ENCODE measurements at regions not wholly inside any gene's neighbourhood (a gene's known extent, or its start where the extent isn't known, plus 50 kb on each side); places are given as distances from the start of the nearest gene placed in this dataset.

GRCh38 chr1:105100102-105100501 lies 1350.4 kb downstream of the AMY1C start:
- intact Hi-C loops (cut with micrococcal nuclease) = no loop called here
- TF ChIP-seq, protein P1, sequence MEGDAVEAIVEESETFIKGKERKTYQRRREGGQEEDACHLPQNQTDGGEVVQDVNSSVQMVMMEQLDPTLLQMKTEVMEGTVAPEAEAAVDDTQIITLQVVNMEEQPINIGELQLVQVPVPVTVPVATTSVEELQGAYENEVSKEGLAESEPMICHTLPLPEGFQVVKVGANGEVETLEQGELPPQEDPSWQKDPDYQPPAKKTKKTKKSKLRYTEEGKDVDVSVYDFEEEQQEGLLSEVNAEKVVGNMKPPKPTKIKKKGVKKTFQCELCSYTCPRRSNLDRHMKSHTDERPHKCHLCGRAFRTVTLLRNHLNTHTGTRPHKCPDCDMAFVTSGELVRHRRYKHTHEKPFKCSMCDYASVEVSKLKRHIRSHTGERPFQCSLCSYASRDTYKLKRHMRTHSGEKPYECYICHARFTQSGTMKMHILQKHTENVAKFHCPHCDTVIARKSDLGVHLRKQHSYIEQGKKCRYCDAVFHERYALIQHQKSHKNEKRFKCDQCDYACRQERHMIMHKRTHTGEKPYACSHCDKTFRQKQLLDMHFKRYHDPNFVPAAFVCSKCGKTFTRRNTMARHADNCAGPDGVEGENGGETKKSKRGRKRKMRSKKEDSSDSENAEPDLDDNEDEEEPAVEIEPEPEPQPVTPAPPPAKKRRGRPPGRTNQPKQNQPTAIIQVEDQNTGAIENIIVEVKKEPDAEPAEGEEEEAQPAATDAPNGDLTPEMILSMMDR (IDR thresholded peaks at IDR 0.05; ENCODE audit: unreplicated experiment) = no peak
- no peak overlapping the region for H3K4me3 Mint-ChIP-seq (ENCODE audit: unreplicated experiment)
- no peaks in the 10 kb centered on the region for H3K4me1 Mint-ChIP-seq (ENCODE audit: insufficient read depth, unreplicated experiment)
- no peak for DNase-seq (ENCODE audit: unreplicated experiment)
- ChIA-PET CTCF (no interaction called here), POLR2A (no interaction called here)
- H3K9me3 Mint-ChIP-seq (ENCODE audit: unreplicated experiment) = no peaks in the 10 kb centered on the region
- no peaks in the 10 kb centered on the region for H3K27me3 Mint-ChIP-seq (ENCODE audit: insufficient read depth, unreplicated experiment)
- no peaks in the 10 kb centered on the region for H3K36me3 Mint-ChIP-seq (ENCODE audit: insufficient read depth, unreplicated experiment)
- no peak overlapping the region for H3K27ac Mint-ChIP-seq (ENCODE audit: low read depth, unreplicated experiment)
- BruUV-seq (replicated peaks) = no TSS peak

DNA sequence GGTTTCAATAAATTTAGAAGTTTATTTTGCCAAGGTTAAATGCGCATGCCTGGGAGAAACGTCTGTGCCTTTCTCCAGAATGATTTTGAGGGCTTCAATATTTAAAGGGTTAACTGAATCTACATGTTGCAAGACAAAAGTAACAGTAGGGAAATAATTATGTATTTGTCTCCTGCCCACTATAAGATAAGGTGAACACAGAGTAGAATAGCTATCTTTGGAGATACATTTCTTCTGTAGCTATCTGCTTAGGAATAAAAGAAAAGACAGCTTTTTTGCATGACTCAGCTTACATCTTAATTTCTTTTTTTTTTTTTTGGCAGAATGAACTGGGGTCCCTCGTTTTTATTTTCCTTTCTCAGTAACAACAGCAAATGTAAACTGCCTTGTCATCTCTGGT lies 1351.6 kb downstream of the AMY1C start:
- no peaks in the 10 kb centered on the region for H3K9me3 Mint-ChIP-seq (ENCODE audit: unreplicated experiment)
- no peak overlapping the region for H3K27ac Mint-ChIP-seq (ENCODE audit: low read depth, unreplicated experiment)
- intact Hi-C loops (cut with micrococcal nuclease) = no loop called here
- BruUV-seq (replicated peaks) = no TSS peak
- CTCF ChIA-PET = no interaction called here
- H3K4me3 Mint-ChIP-seq (ENCODE audit: unreplicated experiment) = no peak overlapping the region
- no peaks in the 10 kb centered on the region for H3K36me3 Mint-ChIP-seq (ENCODE audit: insufficient read depth, unreplicated experiment)
- DNase-seq (ENCODE audit: unreplicated experiment) = no peak
- POLR2A ChIA-PET = no interaction called here
- H3K4me1 Mint-ChIP-seq (ENCODE audit: insufficient read depth, unreplicated experiment) = no peaks in the 10 kb centered on the region
- TF ChIP-seq, protein P1 (IDR thresholded peaks at IDR 0.05; ENCODE audit: unreplicated experiment) = no peak
- H3K27me3 Mint-ChIP-seq (ENCODE audit: insufficient read depth, unreplicated experiment) = no peaks in the 10 kb centered on the region

GRCh38 chr1:105102371-105102770 lies 1352.7 kb downstream of the AMY1C start:
- H3K9me3 Mint-ChIP-seq (ENCODE audit: unreplicated experiment) = no peaks in the 10 kb centered on the region
- TF ChIP-seq, protein P1 (IDR thresholded peaks at IDR 0.05; ENCODE audit: unreplicated experiment) = no peak
- intact Hi-C loops (cut with micrococcal nuclease) = no loop called here
- CTCF ChIA-PET = no interaction called here
- no peak overlapping the region for H3K4me3 Mint-ChIP-seq (ENCODE audit: unreplicated experiment)
- POLR2A ChIA-PET = no interaction called here
- no peaks in the 10 kb centered on the region for H3K27me3 Mint-ChIP-seq (ENCODE audit: insufficient read depth, unreplicated experiment)
- no peak for DNase-seq (ENCODE audit: unreplicated experiment)
- no peak overlapping the region for H3K27ac Mint-ChIP-seq (ENCODE audit: low read depth, unreplicated experiment)
- no peaks in the 10 kb centered on the region for H3K4me1 Mint-ChIP-seq (ENCODE audit: insufficient read depth, unreplicated experiment)
- BruUV-seq (replicated peaks) = no TSS peak
- H3K36me3 Mint-ChIP-seq (ENCODE audit: insufficient read depth, unreplicated experiment) = no peaks in the 10 kb centered on the region

DNA sequence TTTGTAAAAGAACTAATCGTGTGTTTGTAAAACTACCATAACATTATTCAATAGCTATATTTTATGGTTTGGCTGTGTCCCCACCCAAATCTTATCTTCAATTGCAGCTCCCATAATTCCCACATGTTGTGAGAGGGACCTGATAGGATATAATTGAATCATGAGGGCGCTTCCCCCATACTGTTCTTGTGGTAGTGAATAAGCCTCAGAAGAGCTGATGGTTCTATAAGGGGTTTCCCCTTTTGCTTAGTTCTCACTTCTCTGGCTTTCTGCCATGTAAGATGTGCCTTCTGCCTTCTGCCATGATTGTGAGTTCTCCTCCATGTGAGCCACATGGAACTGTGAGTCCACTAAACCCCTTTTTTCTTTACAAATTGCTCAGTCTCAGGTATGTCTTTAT lies 1372.3 kb downstream of the AMY1C start:
- Mint-ChIP-seq H3K27me3 (ENCODE audit: insufficient read depth, unreplicated experiment) (no peaks in the 10 kb centered on the region), H3K4me1 (ENCODE audit: insufficient read depth, unreplicated experiment) (no peaks in the 10 kb centered on the region), H3K9me3 (ENCODE audit: unreplicated experiment) (no peaks in the 10 kb centered on the region), H3K4me3 (ENCODE audit: unreplicated experiment) (no peak overlapping the region), H3K27ac (ENCODE audit: low read depth, unreplicated experiment) (no peak overlapping the region), H3K36me3 (ENCODE audit: insufficient read depth, unreplicated experiment) (no peaks in the 10 kb centered on the region)
- ChIA-PET CTCF (no interaction called here), POLR2A (no interaction called here)
- no TSS peak for BruUV-seq (replicated peaks)
- intact Hi-C loops (cut with micrococcal nuclease) = no loop called here
- no peak for DNase-seq (ENCODE audit: unreplicated experiment)
- TF ChIP-seq, protein P1 (IDR thresholded peaks at IDR 0.05; ENCODE audit: unreplicated experiment) = no peak

Measured in MCF 10A (cell line).